NB4 (cell line): ENCODE measurements at regions not wholly inside any gene's neighbourhood (a gene's known extent, or its start where the extent isn't known, plus 50 kb on each side); places are given as distances from the start of the nearest gene placed in this dataset.

Experiments used
- CTCF ChIP-seq: IDR thresholded peaks from one replicate; pipeline ENCODE4 v1.5.1; 2012; ENCODE audit warnings: low read depth, low read length
- POLR2A ChIP-seq: IDR thresholded peaks from 2 replicates; pipeline ENCODE4 v1.6.1; 2011; ENCODE audit warnings: mild to moderate bottlenecking; ENCODE audit not compliant: insufficient read length; ENCODE audit errors: extremely low read depth

DNA sequence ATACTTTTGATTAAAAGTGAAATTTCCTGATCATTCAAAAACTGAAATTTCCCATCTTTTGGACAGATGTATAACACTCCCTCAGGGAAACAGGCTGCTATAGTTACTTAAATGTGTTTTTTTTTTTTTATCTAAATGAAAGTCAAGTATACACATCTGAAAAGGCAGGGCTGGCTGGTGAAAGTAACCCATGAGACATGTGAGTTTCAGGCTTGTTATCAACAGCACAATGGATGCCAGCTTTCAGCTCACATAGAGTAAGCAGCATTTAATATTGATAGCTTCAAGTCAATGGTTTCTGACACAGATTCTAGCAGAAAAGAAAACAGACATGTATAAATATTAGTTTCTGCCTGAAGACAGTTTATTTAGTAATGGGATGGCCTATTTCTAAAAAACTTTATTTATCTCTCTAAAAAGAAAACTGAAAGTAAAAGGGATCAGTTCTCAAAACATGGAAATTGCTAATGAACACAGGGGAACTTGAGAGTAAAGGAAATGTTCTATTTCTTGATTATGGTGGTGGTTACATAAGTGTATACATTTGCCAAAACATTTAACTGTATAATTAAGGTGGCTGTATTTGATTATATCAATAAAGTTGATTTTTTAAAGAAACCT, 89.7 kb upstream of the CMC1 start:
- TF ChIP-seq CTCF (no peak), POLR2A (no peak)
